HG03558 (cell line): ENCODE measurements at regions not wholly inside any gene's neighbourhood (a gene's known extent, or its start where the extent isn't known, plus 50 kb on each side); places are given as distances from the start of the nearest gene placed in this dataset.

Source experiments
- ATAC-seq: cut with Tn5 transposase; IDR thresholded peaks from one replicate; pipeline ENCODE4 v1.9.1; 2021; ENCODE audit warnings: moderate number of reproducible peaks; ENCODE audit not compliant: unreplicated experiment; ENCODE audit errors: extremely low read depth

- no peak for ATAC-seq
Measured at GRCh38 chr6:19299129-19299528, 538.0 kb upstream of the ID4 start.

GRCh38 chr6:19301980-19302379 lies 535.2 kb upstream of the ID4 start:
- no peak for ATAC-seq

GRCh38 chr6:19303383-19303782 lies 533.8 kb upstream of the ID4 start:
- ATAC-seq, result no peak

- no peak for ATAC-seq
Measured at GRCh38 chr6:19309661-19310060, 527.5 kb upstream of the ID4 start.

- no peak for ATAC-seq
Measured at GRCh38 chr6:19311786-19312185, 525.4 kb upstream of the ID4 start.

GRCh38 chr6:19312241-19312978 lies 524.8 kb upstream of the ID4 start:
- no peak for ATAC-seq

- ATAC-seq, result no peak
Measured at GRCh38 chr6:19317431-19317986, 519.7 kb upstream of the ID4 start.

GRCh38 chr6:19319005-19319404 lies 518.2 kb upstream of the ID4 start:
- no peak for ATAC-seq

GRCh38 chr6:19320111-19320581 lies 517.0 kb upstream of the ID4 start:
- no peak for ATAC-seq

- no peak for ATAC-seq
Measured at GRCh38 chr6:19322691-19323485, 514.3 kb upstream of the ID4 start.

GRCh38 chr6:19324376-19324775 lies 512.8 kb upstream of the ID4 start:
- ATAC-seq, result no peak

GRCh38 chr6:19325335-19325789 lies 511.8 kb upstream of the ID4 start:
- ATAC-seq, result no peak

- ATAC-seq, result no peak
Measured at GRCh38 chr6:19327241-19327640, 509.9 kb upstream of the ID4 start.

- no peak for ATAC-seq
Measured at GRCh38 chr6:19327661-19328060, 509.5 kb upstream of the ID4 start.

GRCh38 chr6:19329078-19329477 lies 508.1 kb upstream of the ID4 start:
- ATAC-seq, result no peak

- no peak for ATAC-seq
Measured at GRCh38 chr6:19331089-19331488, 506.1 kb upstream of the ID4 start.

- ATAC-seq, result no peak
Measured at GRCh38 chr6:19332806-19333460, 504.2 kb upstream of the ID4 start.

- no peak for ATAC-seq
Measured at GRCh38 chr6:19333936-19334335, 503.2 kb upstream of the ID4 start.

GRCh38 chr6:19336579-19336978 lies 500.6 kb upstream of the ID4 start:
- ATAC-seq, result no peak

- ATAC-seq, result no peak
Measured at GRCh38 chr6:19337101-19337500, 500.1 kb upstream of the ID4 start.

GRCh38 chr6:19342616-19343015 lies 494.6 kb upstream of the ID4 start:
- no peak for ATAC-seq
